Glutamatergic neuron (in vitro differentiated cells): ENCODE measurements at regions not wholly inside any gene's neighbourhood (a gene's known extent, or its start where the extent isn't known, plus 50 kb on each side); places are given as distances from the start of the nearest gene placed in this dataset.

Experiments
- DNase-seq: peaks from one replicate; pipeline ENCODE4 v3.0.0; 2022
- H3K27ac Mint-ChIP-seq: one replicate; pipeline ENCODE4 v1.8.0; 2020; ENCODE audit warnings: mild to moderate bottlenecking, mixed read lengths, inconsistent platforms; ENCODE audit not compliant: unreplicated experiment
- H3K27me3 Mint-ChIP-seq: one replicate; pipeline ENCODE4 v1.8.0; 2020; ENCODE audit warnings: mild to moderate bottlenecking, moderate library complexity, mixed read lengths, inconsistent platforms; ENCODE audit not compliant: unreplicated experiment
- H3K36me3 Mint-ChIP-seq: one replicate; pipeline ENCODE4 v1.8.0; 2020; ENCODE audit warnings: mild to moderate bottlenecking, mixed read lengths, inconsistent platforms; ENCODE audit not compliant: unreplicated experiment
- H3K4me1 Mint-ChIP-seq: one replicate; pipeline ENCODE4 v1.8.0; 2020; ENCODE audit warnings: mild to moderate bottlenecking, low read depth, mixed read lengths, inconsistent platforms; ENCODE audit not compliant: unreplicated experiment
- H3K4me3 Mint-ChIP-seq: one replicate; pipeline ENCODE4 v1.8.0; 2020; ENCODE audit warnings: mild to moderate bottlenecking, mixed read lengths, inconsistent platforms; ENCODE audit not compliant: unreplicated experiment
- H3K9me3 Mint-ChIP-seq: one replicate; pipeline ENCODE4 v1.8.0; 2020; ENCODE audit warnings: mild to moderate bottlenecking, moderate library complexity, mixed read lengths, inconsistent platforms; ENCODE audit not compliant: unreplicated experiment
- CTCF ChIP-seq: fragments of 200-600 bp; sonication (generic); IDR thresholded peaks from one replicate; pipeline ENCODE4 v1.5.0; 2021; ENCODE audit not compliant: partially characterized antibody, unreplicated experiment

GRCh38 chr5:163619951-163620350 is 114.5 kb downstream of the MAT2B start:
- no peak for DNase-seq
- no peaks in the 10 kb centered on the region for H3K36me3 Mint-ChIP-seq

GRCh38 chr5:163622799-163623198 is 117.4 kb downstream of the MAT2B start:
- Mint-ChIP-seq H3K27ac (no peak overlapping the region), H3K4me1 (peaks cover 38% of the 10 kb centered on the region), H3K4me3 (no peak overlapping the region)

More at GRCh38 chr5:163619951-163620350, 114.5 kb downstream of the MAT2B start:
- peaks cover 7% of the 10 kb centered on the region for H3K9me3 Mint-ChIP-seq
- peak overlapping the region; percentile 82 for H3K27ac Mint-ChIP-seq
- no peak for TF ChIP-seq CTCF
- peak overlapping the region; percentile 2 for H3K4me3 Mint-ChIP-seq
- H3K27me3 Mint-ChIP-seq = peaks cover 3% of the 10 kb centered on the region
- H3K4me1 Mint-ChIP-seq = peaks cover 44% of the 10 kb centered on the region

GRCh38 chr5:163623524-163623923 is 118.1 kb downstream of the MAT2B start:
- Mint-ChIP-seq H3K4me1 (peaks cover 32% of the 10 kb centered on the region), H3K36me3 (no peaks in the 10 kb centered on the region), H3K9me3 (peaks cover 7% of the 10 kb centered on the region), H3K27ac (no peak overlapping the region), H3K27me3 (peaks cover 3% of the 10 kb centered on the region), H3K4me3 (no peak overlapping the region)
- no peak for TF ChIP-seq CTCF
- DNase-seq = no peak

More at GRCh38 chr5:163622799-163623198, 117.4 kb downstream of the MAT2B start:
- Mint-ChIP-seq H3K9me3 (peaks cover 7% of the 10 kb centered on the region), H3K27me3 (peaks cover 3% of the 10 kb centered on the region), H3K36me3 (no peaks in the 10 kb centered on the region)
- no peak for DNase-seq
- no peak for TF ChIP-seq CTCF

GRCh38 chr5:163623986-163624385 is 118.6 kb downstream of the MAT2B start:
- no peak for TF ChIP-seq CTCF
- peaks cover 6% of the 10 kb centered on the region for H3K9me3 Mint-ChIP-seq
- no peak for DNase-seq
- peak overlapping the region; percentile 31 for H3K27ac Mint-ChIP-seq
- no peak overlapping the region for H3K4me3 Mint-ChIP-seq
- peaks cover 3% of the 10 kb centered on the region for H3K27me3 Mint-ChIP-seq
- peaks cover 28% of the 10 kb centered on the region for H3K4me1 Mint-ChIP-seq
- H3K36me3 Mint-ChIP-seq = no peaks in the 10 kb centered on the region

- no peak overlapping the region for H3K27ac Mint-ChIP-seq
- no peak for DNase-seq
- H3K4me1 Mint-ChIP-seq = peaks cover 25% of the 10 kb centered on the region
- H3K9me3 Mint-ChIP-seq = peaks cover 4% of the 10 kb centered on the region
- no peak overlapping the region for H3K4me3 Mint-ChIP-seq
- H3K27me3 Mint-ChIP-seq = peaks cover 3% of the 10 kb centered on the region
- no peaks in the 10 kb centered on the region for H3K36me3 Mint-ChIP-seq
- no peak for TF ChIP-seq CTCF
These were observed 119.0 kb downstream of the MAT2B start for GRCh38 chr5:163624431-163624830.
